Kidney epithelial cell (primary cell): ENCODE measurements at regions not wholly inside any gene's neighbourhood (a gene's known extent, or its start where the extent isn't known, plus 50 kb on each side); places are given as distances from the start of the nearest gene placed in this dataset.
A peak's percentile ranks its signal among the peaks of the same experiment; 100 is the strongest.
"Not testable (repeated sequence)": the region's sequence is repeated elsewhere in the genome, so short reads cannot be mapped to it uniquely, and the experiment has no call there.

Experiments
- DNase-seq: peaks from one replicate; pipeline ENCODE4 v3.0.0-alpha.2; 2010; ENCODE audit warnings: low read depth
- H3K27me3 ChIP-seq: 2 replicates; pipeline ENCODE4 v1.6.0; 2011; ENCODE audit warnings: low read length; ENCODE audit not compliant: control insufficient read depth, insufficient read depth
- H3K36me3 ChIP-seq: 2 replicates; pipeline ENCODE4 v1.5.1; 2011; ENCODE audit warnings: low read length; ENCODE audit not compliant: control insufficient read depth, insufficient read depth
- H3K4me3 ChIP-seq: 2 replicates; pipeline ENCODE4 v1.5.1; 2011; ENCODE audit warnings: low read depth, mild to moderate bottlenecking, control low read depth, low read length
- TF ChIP-seq, protein P1 (sequence below): IDR thresholded peaks from 2 replicates; pipeline ENCODE4 v1.5.1; 2011; ENCODE audit warnings: mild to moderate bottlenecking, moderate library complexity, low read length, control low read depth, inconsistent platforms; ENCODE audit not compliant: insufficient read depth, poor library complexity, severe bottlenecking

GRCh38 chr15:96162322-96162721 is 168.2 kb upstream of the NR2F2 start:
- TF ChIP-seq, protein P1, sequence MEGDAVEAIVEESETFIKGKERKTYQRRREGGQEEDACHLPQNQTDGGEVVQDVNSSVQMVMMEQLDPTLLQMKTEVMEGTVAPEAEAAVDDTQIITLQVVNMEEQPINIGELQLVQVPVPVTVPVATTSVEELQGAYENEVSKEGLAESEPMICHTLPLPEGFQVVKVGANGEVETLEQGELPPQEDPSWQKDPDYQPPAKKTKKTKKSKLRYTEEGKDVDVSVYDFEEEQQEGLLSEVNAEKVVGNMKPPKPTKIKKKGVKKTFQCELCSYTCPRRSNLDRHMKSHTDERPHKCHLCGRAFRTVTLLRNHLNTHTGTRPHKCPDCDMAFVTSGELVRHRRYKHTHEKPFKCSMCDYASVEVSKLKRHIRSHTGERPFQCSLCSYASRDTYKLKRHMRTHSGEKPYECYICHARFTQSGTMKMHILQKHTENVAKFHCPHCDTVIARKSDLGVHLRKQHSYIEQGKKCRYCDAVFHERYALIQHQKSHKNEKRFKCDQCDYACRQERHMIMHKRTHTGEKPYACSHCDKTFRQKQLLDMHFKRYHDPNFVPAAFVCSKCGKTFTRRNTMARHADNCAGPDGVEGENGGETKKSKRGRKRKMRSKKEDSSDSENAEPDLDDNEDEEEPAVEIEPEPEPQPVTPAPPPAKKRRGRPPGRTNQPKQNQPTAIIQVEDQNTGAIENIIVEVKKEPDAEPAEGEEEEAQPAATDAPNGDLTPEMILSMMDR = no peak
- H3K36me3 ChIP-seq = no peaks in the 10 kb centered on the region
- no peaks in the 10 kb centered on the region for H3K27me3 ChIP-seq
- no peak overlapping the region for H3K4me3 ChIP-seq
- DNase-seq = no peak

DNA sequence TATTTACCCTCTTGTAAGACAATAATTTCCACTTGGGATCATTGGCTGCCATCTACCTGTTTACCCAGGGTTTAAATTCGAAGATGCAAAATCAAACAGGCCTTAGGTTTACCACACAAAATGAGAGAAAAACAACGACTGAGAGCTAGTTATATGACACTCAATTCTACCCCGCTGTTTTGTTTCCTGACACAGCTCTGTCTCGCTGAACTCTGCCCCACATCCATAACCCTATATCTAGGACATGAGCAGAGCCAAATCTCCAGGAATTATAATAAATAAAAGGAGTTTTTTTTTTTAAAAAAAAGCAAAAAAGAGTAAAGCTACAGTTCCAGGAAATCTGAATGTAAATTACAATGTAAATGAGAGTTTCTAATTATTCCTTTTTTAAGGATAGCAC is 165.4 kb upstream of the NR2F2 start:
- TF ChIP-seq, protein P1 = no peak
- no peak for DNase-seq
- Histone ChIP-seq H3K4me3 (no peak overlapping the region), H3K36me3 (no peaks in the 10 kb centered on the region), H3K27me3 (no peaks in the 10 kb centered on the region)

- Histone ChIP-seq H3K27me3 (no peaks in the 10 kb centered on the region), H3K36me3 (no peaks in the 10 kb centered on the region), H3K4me3 (no peak overlapping the region)
- TF ChIP-seq, protein P1 = no peak
- no peak for DNase-seq
These were observed 164.7 kb upstream of the NR2F2 start for GRCh38 chr15:96165775-96166174.

GRCh38 chr15:96166223-96167200 is 164.0 kb upstream of the NR2F2 start:
- TF ChIP-seq, protein P1 = no peak
- no peaks in the 10 kb centered on the region for H3K36me3 ChIP-seq
- DNase-seq = no peak
- H3K4me3 ChIP-seq = no peak overlapping the region
- no peaks in the 10 kb centered on the region for H3K27me3 ChIP-seq

DNA sequence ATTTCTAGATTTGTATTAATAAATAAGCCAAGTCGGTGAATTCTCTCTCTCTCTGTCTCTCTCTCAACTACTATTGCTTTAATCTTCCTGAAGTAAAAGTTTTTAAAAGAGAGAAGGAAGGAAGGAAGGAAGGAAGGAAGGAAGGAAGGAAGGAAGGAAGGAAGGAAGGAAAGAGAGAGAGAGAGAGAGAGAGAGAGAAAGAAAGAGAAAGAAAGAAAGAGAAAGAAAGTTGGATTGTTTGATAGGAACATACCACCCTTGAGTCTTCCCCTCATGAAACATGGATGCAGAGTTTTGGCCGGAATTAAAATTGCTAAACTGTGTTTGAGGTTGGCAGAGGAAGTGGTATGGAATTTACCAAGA is 159.9 kb upstream of the NR2F2 start:
- H3K27me3 ChIP-seq, H3K36me3 ChIP-seq, DNase-seq, H3K4me3 ChIP-seq: not testable (repeated sequence)

DNA sequence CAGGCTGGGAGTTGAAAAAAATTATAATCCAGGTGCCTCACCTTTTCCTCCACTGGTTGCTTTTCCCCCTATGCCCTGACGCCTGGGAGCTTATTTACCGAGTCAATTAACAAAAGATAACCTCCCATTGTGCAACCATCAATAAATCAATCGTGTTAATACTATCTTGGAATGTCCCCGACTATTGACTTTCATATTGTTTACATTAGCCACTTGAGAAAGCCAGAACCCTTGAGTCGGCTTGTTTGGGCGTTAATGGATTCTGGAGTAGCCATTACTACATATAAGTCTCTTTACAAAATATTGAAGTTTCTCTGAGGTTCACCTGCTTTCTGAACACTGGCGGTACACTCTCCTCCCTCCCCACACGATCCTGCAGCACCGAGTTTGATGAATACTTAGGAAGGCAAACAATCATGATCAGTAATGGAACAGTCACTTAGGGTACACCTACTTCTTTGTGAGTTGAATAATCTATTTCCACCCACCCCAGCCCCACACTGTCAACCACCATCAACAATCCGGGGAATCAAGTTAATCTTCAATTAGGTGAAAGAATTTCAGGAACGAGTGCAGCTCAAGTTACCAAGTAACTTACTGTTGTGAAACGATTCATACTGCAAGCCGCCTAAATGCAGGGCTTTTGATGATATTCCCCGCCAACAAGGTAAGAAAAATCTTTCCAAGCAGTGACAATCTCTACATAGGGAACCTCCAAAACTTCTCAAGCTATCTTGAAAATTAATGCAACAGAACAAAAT is 159.3 kb upstream of the NR2F2 start:
- peak; percentile 55 for DNase-seq
- no peaks in the 10 kb centered on the region for H3K27me3 ChIP-seq
- no peak overlapping the region for H3K4me3 ChIP-seq
- no peaks in the 10 kb centered on the region for H3K36me3 ChIP-seq
- TF ChIP-seq, protein P1 = no peak
